H1 (cell line): ENCODE measurements at regions not wholly inside any gene's neighbourhood (a gene's known extent, or its start where the extent isn't known, plus 50 kb on each side); places are given as distances from the start of the nearest gene placed in this dataset.

Source experiments
- ATF2 ChIP-seq: IDR thresholded peaks from 2 replicates; pipeline ENCODE4 v1.6.1; 2012; ENCODE audit warnings: low read length, inconsistent platforms
- GTF2F1 ChIP-seq: IDR thresholded peaks from 2 replicates; pipeline ENCODE4 v1.6.1; 2012; ENCODE audit warnings: low read depth, low read length, improper control_type of control experiment, borderline replicate concordance
- KDM1A ChIP-seq: fragments of 200-600, 300-600 bp; sonication (generic); IDR thresholded peaks from 2 replicates; pipeline ENCODE4 v1.7.1; 2016; ENCODE audit warnings: mild to moderate bottlenecking, low read length, borderline replicate concordance
- POU5F1 ChIP-seq: IDR thresholded peaks from 2 replicates; pipeline ENCODE4 v1.6.1; 2011; ENCODE audit warnings: low read depth, mild to moderate bottlenecking, low read length, moderate library complexity

DNA sequence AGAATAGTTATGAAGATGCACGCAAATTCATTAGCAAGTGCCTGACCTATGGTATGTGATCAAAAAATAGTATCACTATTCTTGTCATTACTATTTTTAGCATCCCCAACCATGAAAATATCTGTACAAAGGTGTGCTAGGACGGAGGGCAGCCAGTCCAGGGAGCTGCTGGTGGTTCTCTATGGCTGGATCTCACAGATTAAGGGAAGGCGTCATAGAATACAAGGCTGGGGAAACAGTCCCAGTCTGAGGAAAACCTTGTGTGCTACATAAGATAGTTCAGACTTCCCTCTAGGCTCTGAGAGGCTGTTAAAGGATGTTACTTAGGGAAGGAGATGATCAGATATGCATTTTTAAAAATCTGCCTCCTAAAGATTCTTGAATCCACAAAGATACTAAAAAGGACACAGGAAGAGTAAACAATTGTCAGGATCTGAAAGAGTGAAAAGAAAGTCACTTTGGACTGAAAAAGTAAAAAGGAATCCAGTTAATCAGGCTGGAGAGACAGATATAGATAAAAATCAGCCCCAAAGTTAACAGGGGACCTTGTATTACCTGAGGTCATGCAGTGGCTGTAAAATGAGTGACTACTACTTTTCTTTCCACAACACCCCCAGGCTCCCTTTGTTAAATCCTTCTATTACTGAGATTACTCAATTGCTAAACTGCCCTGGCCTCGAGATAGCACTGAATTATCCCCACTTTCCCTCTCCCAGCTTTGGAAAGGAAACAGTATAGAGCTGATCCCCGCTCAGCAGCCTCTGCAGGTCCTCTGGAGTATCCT lies 108.6 kb downstream of the MAB21L3 start (continued):
- no peak for TF ChIP-seq ATF2
- TF ChIP-seq GTF2F1 = no peak
- TF ChIP-seq POU5F1 = no peak
- no peak for TF ChIP-seq KDM1A
